GM21529 (cell line): ENCODE measurements at regions not wholly inside any gene's neighbourhood (a gene's known extent, or its start where the extent isn't known, plus 50 kb on each side); places are given as distances from the start of the nearest gene placed in this dataset.

Experiments
- ATAC-seq: cut with Tn5 transposase; IDR thresholded peaks from one replicate; pipeline ENCODE4 v1.9.1; 2021; ENCODE audit not compliant: unreplicated experiment

DNA sequence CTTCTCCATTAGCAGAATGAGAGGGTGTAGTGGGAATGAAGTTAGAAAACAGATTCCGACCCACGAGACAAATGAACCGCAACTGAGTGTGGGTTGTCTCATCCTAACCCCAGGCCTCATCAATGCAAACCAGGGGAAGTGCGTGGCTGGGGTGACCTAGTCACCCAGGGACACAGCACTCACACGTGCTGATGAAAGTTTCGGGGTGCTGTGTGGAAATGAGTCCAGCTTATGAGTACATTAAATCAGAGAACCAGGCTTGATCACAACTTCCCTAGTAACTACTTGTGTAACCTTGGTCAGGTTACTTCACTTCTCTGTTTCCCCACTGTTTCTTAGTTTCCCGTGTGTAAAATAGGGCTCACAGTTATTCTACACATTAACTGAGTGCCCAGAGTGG, 95.4 kb upstream of the CDKN3 start:
- no peak for ATAC-seq

DNA sequence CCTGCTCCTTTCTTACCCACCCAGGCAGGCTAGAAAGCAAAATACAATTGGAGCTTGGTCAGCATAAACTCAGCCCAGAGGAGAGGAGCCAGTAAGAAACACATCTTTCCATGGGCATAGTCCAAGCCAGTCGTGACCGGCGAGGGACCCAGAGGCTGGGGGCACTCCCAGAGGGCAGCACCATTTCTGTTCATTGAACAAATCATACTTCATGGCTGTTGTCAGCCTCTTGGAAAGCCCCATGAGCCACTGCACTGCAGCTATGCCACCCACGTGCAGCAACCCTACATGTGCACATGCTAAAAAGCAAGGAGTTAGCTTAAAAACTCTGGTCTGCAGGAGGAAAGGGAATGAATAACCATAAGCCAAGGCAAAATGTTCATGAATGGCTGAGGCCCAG, 90.0 kb upstream of the CDKN3 start:
- no peak for ATAC-seq

DNA sequence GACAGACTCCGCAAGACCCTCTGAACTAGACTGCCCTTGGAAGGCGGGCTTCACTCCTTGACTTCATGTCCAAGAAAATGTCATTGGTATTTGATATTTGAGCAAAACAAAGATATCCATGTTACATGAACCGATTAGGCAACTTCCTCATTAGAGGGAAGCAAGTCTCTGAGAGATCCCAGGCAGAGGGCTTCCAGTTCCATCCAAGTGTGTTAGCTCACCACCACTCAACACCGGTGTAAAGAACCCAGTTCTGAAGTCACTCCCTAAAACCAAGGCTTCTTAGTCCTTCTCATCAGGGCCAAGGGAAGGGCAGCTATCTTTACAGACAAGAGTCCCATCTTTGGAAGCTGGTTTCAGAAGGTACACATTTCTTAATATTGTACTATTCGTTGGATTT, 87.2 kb upstream of the CDKN3 start:
- ATAC-seq, result no peak

DNA sequence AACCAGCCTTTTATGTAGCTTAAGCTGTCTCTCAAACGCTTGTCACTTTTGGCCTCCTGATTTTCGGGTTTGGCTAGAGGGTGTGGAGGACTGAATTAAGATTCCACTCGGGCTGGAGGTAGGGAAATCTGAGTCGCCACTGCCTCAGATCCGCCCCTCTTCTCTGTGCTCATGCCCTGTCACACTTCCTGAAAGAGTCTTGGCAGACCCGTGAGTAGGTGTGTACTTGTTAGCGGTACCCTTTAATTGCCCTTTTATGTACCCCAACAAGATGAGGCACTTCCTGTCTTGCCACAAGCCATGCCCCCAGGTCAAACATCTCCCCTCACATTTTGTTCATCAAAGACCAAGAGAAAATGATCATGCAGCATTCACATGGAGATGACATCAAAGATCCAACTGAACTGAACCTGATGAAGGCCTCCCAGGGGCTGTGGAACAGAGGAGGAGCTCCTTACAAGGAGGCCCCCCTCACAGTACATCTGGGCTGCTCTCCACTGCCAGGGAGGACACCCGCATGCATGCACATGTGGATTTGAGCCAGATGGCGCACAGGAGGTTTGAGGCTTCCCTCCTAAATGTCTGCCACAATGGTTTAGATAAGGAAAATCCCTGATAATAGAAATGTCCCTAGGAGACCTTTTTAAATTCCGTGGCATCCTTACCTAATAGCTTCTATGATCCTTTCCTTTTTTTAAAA, 86.5 kb upstream of the CDKN3 start:
- ATAC-seq, result no peak

DNA sequence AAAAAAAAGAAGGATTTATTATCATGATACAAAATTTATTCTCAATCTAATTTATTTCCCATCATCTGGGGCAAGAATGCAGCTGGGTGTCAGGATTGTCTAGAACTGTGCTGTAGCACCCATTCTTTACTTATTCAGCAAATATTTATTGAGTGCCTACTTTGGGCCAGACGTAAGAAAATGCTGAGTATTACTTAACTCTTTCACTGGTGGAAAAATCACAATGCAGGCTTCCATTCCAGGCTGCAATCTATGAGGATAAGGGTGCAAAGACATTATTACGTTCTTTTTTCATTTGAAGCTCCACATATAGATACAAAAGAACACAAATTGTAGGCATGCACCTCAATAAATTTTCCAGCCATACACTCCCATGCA, 86.0 kb upstream of the CDKN3 start:
- ATAC-seq, result no peak

DNA sequence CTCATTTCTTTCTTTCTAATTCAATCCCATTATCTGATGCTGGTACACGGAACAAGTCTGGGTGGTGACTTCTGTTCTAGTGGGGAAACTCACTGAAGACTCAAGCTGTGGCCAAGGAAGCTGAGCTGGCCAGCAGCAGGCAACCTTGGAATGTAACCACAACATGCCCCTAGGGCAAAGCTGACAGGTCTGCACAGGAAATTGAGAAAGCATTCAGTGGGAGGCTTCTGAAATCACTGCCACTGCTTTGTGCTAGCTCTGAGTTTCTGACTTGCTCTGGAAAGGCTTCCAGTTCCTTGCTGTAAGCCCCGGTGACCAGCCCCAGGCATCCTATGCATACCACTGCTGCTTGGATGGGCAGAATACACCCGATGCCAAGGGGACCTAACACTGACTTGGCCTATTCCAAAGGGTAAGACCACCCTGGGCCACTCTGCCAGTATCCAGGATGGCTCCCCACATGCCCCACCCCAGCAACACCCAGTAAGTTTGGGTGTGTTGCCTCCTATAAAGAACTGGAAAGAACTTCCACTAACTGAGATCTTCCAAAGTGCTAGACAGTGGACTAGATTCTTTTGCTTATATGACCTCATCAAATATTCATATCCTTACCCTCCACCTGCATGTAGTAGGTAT, 84.5 kb upstream of the CDKN3 start:
- no peak for ATAC-seq

DNA sequence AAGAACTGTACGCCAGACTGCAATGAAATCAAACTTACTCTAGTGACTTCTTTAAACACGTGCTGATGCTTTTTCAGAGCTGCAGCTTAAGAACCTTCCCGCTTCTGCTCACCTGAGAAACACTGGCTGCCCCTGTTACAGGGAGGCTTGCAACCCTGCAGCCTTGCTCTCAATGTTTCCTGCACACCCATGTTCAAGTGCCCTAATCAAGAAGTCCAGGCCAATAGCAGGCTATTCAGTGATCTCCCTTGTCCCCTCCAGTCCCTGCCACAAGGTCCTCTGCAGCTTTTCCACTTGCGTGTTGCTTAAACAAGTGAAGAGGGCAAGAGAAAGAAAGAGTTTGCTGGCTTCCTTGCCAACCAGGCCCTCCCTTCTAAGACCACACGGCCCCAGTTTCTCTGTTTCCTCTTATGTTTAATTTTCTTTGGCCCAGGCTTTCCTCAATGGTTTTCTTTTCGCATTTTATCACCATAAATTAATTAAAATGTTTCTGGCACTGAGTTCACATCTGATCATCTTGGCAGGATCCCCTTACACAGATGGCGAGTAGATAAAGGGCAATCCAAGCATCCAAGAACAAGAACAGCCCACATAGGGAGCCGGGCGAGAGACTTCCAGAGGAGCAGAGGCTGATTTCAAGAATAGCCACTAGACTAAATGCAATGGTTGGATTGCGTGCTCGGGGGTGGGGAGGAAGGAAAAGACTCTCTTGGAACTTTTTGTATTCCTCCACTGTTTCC, 82.3 kb upstream of the CDKN3 start:
- ATAC-seq, result no peak

DNA sequence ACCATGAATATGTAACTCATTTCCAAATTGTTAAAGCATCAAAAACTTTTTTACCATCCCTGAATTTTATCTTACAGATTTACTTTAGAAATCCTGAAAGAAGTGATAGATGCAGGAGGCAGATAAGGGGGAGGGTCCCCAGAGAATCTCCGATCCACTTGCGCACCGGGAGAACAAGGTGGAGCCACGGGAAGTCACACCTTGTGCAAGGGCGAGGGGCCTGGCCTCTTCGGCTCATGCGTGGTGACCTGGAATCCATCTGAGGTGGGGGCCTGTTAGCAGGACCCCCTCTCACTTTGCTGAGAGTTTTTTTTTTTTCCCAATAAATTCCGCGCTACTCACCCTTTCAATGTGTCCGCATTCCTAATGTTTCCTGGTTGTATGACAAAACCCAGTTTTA, 80.2 kb upstream of the CDKN3 start:
- ATAC-seq, result no peak

DNA sequence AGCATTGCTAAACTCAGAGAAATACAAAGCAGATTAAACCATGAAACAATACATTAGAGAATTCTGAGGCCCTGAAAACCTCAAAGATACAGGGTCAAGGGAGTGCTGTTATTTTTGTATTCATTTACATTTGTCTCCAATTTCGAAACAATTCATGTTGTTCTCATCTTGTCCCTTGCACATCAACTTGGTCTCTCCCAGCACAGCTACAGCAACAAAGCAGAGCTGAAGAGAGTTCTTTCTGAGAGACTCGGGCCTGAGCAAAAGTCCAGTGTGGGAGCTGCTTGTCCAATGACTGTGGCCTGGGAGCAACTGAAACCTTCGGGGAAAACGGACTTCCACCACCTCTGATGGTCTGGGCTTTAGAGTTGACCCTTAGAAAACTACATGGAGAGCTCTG, 79.4 kb upstream of the CDKN3 start:
- ATAC-seq, result no peak

DNA sequence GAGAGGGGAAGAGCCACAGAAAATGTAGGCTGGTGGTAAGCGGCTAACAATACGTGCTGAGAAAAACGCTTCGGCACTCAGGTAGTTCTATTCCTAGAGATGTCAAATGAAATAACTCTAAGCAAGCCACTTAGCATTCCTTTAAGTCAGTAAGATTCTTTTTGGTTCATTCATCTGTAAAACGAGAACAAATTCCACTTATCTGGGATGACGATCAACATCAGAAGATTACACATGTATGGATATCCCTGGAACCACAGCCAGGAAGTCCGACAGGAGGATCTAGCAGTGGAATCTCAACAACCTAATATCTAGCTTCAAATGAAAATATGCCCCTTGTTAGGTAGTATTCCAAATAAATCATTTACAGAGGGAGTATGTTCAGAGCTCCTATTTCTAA, 74.6 kb upstream of the CDKN3 start:
- ATAC-seq, result no peak

DNA sequence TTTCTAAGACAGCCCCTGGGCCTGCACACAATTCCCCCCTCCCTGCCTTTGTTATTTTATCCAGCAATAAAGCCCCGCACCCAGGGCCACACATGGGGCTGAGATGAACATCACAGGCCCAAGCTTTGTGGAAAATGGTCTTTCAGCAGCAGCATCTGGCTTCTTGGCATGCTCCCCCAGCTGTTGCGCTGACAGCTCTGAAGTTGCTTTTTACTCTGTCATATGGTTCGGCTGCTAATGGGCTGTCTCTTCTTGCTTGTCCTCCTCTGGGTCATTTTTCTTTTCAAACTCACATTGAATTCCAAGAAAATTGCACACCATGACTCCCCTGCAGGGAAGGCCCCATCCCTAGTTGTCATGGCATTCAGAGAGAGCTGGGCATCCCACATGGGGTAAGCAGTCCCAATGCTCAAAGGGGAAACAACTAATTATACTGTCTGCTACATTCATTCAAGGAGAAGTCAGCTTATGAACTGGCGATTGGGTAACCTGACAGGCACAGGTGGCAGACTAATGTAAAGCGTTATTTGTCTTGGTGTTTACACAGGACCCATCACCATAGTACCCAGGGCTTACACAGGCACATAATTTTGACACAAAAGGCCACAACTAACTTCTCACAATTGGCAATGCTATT, 74.0 kb upstream of the CDKN3 start:
- no peak for ATAC-seq

DNA sequence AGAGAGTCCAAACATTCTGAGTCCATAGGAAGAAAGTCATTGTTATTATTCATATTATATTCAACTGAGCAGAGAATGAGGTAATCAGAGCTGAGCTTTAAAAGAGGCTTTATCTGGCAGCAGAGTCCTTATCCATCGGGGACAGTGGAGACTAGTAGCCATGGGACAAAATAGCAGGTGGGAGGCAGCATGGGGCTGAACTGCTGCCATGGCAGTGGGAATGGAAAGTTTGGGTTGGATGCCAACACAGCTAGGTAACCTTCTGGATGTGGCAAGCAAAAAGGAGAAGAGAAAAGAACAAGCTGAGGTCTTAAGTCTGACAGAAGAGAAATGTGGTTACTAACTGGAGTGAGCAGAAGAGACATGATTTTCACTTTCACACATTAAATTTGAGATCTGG, 71.0 kb upstream of the CDKN3 start:
- ATAC-seq, result no peak

DNA sequence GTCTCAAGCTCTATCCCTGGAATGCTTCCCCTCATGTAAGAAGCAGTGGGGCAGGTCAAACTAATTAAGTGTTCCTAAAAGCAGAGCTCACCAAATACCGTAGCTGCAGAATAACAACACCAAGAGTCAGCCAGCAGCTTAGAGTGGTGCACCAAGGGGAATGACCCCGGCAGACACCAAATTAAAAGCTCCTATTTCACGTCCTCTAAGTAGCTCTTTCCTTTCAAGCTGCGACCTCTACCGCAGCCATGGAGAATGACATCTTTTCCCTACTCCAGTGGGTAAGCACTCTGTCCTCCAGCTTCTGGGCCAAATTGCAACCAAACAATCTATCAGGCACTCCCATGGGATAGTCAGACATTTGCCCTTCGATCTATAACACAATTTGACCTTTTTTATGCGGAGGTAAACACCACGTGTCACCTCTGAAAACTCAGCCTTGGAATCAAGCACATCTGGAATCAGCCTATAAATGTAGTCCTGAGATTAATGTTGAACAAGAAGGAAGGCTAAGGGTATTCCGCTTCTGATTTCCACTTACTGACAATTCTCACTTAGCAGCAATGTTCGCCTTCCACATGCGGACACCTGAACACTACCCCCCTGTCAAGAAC, 67.6 kb upstream of the CDKN3 start:
- ATAC-seq, result no peak

DNA sequence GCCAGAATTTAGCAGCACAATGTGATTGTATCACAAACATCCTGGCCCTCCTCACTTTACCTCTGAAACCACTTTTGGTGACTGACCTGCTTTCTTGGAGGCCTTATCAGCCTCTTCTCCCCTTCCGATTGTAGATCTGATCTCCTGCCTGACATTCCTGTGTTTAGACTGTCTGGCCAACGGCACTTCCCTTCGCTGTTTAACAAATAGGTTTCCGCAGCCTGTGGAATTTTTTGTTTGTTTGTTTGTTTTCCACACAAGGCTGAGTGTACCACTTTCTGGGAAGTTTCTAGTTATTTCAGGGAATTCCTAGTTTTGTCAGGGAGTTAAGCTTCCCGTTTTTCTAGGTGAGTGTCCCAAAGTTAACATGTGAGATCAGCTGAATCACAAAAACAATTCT, 65.9 kb upstream of the CDKN3 start:
- no peak for ATAC-seq

DNA sequence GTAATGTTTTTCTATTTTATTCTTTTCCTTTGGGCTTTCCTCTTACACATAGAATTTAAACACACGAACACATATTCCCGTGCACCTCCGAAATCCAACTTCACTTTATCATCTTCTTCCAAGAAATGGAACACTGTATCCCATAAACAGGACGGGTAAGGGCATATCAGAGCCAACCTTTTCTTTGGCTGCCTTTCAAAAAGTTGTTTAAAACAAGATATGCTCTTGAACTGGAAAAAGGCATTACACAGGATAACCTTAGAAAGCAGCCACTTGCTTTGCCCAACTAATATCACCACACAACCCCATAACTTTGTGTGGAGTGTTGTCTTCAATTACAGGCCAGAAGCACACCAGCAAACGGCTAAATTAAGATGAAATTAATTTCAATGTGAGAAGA, 65.3 kb upstream of the CDKN3 start:
- ATAC-seq, result no peak

DNA sequence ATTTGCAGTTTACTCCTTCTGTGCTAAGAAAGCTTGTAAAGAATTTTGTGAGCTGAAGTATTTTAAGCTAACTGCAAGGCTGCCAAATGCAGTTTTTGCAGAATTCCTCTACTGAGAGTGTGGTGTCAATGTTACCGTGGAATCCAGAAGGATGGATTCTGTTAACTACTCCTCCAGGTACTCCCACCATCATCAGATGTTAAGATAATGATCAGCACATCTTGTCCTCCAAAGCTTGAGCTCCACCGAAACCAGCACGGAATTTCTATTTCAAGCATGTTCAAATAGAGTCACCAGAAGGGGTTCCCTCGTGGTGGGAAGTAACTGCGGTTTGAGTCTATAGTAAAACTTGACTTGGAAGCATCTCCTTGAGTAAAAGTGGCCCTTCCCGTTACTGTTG, 64.3 kb upstream of the CDKN3 start:
- ATAC-seq, result no peak

DNA sequence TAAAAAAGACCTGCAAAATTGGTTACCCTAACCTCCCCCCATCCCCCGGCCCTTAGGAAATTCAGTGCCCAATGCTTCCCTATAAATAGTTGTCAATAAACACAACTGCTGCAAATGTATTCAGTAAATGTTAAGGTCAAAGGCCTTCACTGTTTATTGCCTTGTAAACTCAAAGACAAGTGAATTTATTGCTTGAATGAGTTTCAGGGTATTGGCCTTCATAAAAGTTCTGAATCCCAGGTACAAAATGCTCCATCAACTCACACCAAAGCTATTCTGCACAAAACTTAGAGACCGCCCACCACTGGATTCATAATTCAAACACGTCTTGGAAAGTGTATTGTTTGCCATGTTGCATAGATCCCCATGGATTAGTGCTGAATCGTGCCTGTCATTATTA, 63.3 kb upstream of the CDKN3 start:
- no peak for ATAC-seq

DNA sequence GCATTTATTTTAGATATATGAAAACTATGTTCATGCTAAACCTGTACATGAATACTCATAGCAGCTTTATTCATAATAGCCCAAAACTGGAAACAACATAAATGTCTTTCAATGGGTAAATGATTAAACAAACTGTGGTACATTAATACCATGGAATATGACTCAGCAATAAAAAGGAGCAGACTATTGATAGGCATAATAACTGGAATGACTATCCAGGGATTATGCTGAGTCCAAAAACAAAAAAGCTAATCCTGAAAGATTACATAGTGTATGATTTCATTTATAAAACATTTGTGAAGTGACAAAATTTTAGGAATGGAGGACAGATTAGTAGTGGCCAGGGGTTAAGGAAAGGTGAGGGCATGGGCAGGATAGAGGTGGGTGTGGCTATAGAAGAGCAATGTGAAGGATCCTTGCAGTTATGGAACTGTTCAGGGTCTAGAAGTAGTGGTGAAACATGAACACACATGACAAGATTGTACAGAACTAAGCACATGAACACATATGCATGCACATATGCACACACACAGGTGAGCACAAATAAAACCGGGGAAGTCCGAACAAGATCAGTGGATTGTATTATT, 61.1 kb upstream of the CDKN3 start:
- no peak for ATAC-seq

DNA sequence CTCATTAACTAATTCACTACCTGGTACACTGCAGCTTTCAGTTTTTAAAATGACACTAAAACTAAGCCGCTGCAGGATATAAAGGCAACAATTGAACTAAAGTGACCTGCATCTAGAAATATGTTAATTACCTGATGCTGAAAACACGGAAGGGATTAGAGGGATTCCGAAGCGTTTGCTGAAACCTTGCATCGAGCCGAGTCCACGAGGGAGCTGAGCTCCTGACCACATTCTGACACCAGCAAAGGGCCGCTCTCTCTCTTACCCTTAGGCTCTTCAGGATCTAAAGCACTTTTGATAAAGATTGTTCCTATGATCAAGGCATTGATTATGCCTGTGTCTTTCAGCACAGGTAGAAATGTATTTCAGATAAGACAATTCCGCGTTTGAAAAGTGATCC, 59.5 kb upstream of the CDKN3 start:
- no peak for ATAC-seq

DNA sequence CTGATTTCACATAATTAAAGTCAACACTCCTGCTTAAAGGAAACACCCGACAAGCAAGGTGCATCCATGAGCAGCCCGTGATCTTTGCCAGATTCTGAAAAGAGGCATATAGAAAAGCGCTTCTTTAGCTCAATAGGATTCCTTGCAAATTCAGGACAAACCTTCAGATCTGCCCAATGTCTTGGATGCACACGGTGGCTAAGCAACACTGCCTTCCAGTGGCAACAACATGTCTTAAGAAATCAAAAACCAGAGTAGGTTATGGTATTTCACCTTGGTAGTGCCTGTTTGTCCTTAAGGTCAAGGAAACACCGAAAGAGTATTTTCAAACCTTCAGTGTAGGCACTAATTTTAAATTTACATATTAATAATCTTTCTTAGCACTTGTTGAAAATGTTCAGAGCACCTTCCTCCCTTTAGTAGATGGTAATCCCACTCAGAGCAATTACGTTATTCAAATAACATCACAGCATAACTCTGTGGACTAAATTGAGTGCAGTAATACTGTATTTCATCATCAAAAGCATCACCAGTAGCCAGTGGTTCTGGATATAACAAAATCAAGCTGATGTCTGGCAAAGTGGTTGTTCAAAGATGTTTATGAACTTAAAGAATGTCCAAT, 58.0 kb upstream of the CDKN3 start:
- ATAC-seq, result no peak

DNA sequence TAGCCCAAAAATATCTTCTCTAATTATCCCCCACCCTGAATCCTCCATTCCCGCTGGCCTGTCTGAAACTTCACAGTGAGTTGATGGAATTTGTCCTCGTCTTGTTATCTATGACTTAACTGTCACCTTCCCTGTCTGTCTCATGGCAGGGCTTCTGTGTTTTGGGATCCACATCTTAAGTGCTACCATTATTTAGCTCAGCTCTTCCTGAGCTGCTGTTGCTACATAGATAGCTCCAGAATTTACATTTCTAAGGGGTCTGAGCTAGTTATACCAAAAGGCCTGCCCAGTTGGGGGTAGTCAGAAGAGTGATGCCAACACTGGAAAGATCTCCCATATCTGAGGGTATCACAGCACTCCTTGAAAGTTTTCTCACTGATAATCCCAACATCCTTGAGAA, 57.0 kb upstream of the CDKN3 start:
- no peak for ATAC-seq
